ENCODE measurements at regions not wholly inside any gene's neighbourhood (a gene's known extent, or its start where the extent isn't known, plus 50 kb on each side); places are given as distances from the start of the nearest gene placed in this dataset.

DNA sequence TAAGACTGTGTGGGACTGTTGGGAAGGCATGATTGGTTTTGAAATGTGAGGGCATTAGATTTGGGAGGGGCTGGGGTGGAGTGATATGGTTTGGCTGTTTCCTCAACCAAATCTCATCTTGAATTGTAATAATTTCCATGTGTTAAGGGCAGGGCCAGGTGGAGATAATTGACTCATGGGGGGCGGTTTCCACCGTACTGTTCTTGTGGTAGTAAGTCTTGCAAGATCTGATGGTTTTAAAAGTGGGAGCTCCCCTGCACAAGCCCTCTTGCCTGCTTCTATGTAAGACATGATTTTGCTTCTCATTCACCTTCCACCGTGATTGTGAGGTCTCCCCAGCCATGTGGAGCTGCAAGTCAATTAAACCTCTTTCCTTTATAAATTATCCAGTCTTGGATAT lies 76.6 kb upstream of the PPFIA2 start:
- H4K20me1 ChIP-seq (ENCODE audit: control insufficient read depth, insufficient read depth, low read length, poor library complexity, severe bottlenecking) = no peaks in the 10 kb centered on the region
- peaks cover 0 to 3% (median 0%) of the 10 kb centered on the region in 3 donors for H3K9me3 ChIP-seq (ENCODE audit: control extremely low read depth in 1 of 3, control insufficient read depth in 2 of 3, insufficient read depth in 1 of 3, low read length in 2 of 3)
- DNase-seq (no peak), ATAC-seq (ENCODE audit: low read depth) (no peak)
- H3K9ac ChIP-seq (ENCODE audit: low read length) = no peak overlapping the region
- H2AFZ ChIP-seq (ENCODE audit: insufficient read depth, low read depth, low read length, poor library complexity, severe bottlenecking) = no peak overlapping the region
- Mint-ChIP-seq H3K27ac (no peak overlapping the region), H3K4me1 (no peaks in the 10 kb centered on the region), H3K9me3 (ENCODE audit: insufficient read depth) (peaks cover 3% of the 10 kb centered on the region), H3K4me3 (no peak overlapping the region), H3K27me3 (no peaks in the 10 kb centered on the region)
- H3K4me2 ChIP-seq (replicated peaks; ENCODE audit: low read depth, low read length, poor library complexity, severe bottlenecking) = no peak overlapping the region
- CTCF ChIA-PET = no interaction called here
- no peaks in the 10 kb centered on the region for H3K36me3 ChIP-seq (replicated peaks in 1 of 2; ENCODE audit: control extremely low read depth in 1 of 2, control insufficient read depth in 1 of 2, extremely low read depth in 1 of 2, insufficient read depth in 2 of 2, low read length in 1 of 2)
- no peak overlapping the region for H3K4me3 ChIP-seq (ENCODE audit: control extremely low read depth in 1 of 5, extremely low read depth in 1 of 5, insufficient read depth in 1 of 5, low read depth in 2 of 5, low read length in 4 of 5)
- no peak overlapping the region for H3K27ac ChIP-seq (ENCODE audit: low read length in 2 of 2)
- H3K4me1 ChIP-seq (ENCODE audit: control insufficient read depth in 2 of 2, insufficient read depth in 2 of 2, low read length in 2 of 2) = no peaks in the 10 kb centered on the region
- intact Hi-C loops (cut with micrococcal nuclease) = no loop called here
- 100% methylated on average over 2 of the region's 3 CpGs for WGBS (ENCODE audit: insufficient coverage)
- POLR2A ChIA-PET = no interaction called here
- H3K79me2 ChIP-seq (ENCODE audit: control insufficient read depth, insufficient read depth, low read length) = no peaks in the 10 kb centered on the region
- TF ChIP-seq EZH2 (IDR thresholded peaks at IDR 0.05; ENCODE audit: borderline replicate concordance, insufficient read depth, low read depth, low read length, poor library complexity, severe bottlenecking) = no peak
- TF ChIP-seq, protein P1, sequence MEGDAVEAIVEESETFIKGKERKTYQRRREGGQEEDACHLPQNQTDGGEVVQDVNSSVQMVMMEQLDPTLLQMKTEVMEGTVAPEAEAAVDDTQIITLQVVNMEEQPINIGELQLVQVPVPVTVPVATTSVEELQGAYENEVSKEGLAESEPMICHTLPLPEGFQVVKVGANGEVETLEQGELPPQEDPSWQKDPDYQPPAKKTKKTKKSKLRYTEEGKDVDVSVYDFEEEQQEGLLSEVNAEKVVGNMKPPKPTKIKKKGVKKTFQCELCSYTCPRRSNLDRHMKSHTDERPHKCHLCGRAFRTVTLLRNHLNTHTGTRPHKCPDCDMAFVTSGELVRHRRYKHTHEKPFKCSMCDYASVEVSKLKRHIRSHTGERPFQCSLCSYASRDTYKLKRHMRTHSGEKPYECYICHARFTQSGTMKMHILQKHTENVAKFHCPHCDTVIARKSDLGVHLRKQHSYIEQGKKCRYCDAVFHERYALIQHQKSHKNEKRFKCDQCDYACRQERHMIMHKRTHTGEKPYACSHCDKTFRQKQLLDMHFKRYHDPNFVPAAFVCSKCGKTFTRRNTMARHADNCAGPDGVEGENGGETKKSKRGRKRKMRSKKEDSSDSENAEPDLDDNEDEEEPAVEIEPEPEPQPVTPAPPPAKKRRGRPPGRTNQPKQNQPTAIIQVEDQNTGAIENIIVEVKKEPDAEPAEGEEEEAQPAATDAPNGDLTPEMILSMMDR (IDR thresholded peaks at IDR 0.05) = no peak
- H3K27me3 ChIP-seq (replicated peaks in 1 of 4; ENCODE audit: control extremely low read depth in 1 of 4, control insufficient read depth in 3 of 4, insufficient read depth in 4 of 4, low read length in 3 of 4) = no peaks in the 10 kb centered on the region

DNA sequence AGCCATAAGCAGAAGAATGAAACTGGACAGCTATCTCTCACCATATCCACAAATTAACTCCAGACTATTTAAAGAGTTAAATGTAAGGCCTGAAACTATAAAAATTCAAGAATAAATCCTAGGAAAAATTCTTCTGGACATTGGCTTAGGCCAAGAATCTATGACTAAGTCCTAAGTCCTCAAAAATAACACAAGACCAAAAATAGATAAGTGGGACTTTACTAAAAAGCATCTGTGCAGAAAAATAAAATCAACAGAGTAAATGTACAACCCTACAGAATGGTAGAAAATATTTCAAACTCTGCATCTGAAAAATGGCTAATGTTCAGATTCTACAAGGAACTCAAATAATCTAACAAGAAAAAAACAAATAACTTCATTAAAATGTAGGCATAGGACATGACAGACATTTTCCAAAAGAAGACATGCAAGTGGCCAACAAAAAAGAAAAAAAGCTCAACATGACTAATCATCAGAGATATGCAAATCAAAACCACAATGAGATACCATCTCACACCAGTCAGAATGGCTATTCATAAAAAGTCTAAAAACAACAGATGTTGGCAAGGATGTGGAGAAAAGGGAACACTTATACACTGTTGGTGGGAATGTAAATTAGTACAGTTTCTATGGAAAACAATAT lies 61.0 kb upstream of the PPFIA2 start:
- Histone ChIP-seq H3K9ac (ENCODE audit: low read length) (no peak overlapping the region), H3K9me3 (ENCODE audit: control extremely low read depth in 1 of 3, control insufficient read depth in 2 of 3, insufficient read depth in 1 of 3, low read length in 2 of 3) (no peaks in the 10 kb centered on the region), H3K36me3 (replicated peaks in 1 of 2; ENCODE audit: control extremely low read depth in 1 of 2, control insufficient read depth in 1 of 2, extremely low read depth in 1 of 2, insufficient read depth in 2 of 2, low read length in 1 of 2) (no peaks in the 10 kb centered on the region), H3K27me3 (replicated peaks in 1 of 4; ENCODE audit: control extremely low read depth in 1 of 4, control insufficient read depth in 3 of 4, insufficient read depth in 4 of 4, low read length in 3 of 4) (no peaks in the 10 kb centered on the region), H3K4me2 (replicated peaks; ENCODE audit: low read depth, low read length, poor library complexity, severe bottlenecking) (no peak overlapping the region), H3K79me2 (ENCODE audit: control insufficient read depth, insufficient read depth, low read length) (no peaks in the 10 kb centered on the region), H3K27ac (ENCODE audit: low read length in 2 of 2) (no peak overlapping the region), H3K4me3 (ENCODE audit: control extremely low read depth in 1 of 5, extremely low read depth in 1 of 5, insufficient read depth in 1 of 5, low read depth in 2 of 5, low read length in 4 of 5) (no peak overlapping the region), H4K20me1 (ENCODE audit: control insufficient read depth, insufficient read depth, low read length, poor library complexity, severe bottlenecking) (no peaks in the 10 kb centered on the region), H3K4me1 (ENCODE audit: control insufficient read depth in 2 of 2, insufficient read depth in 2 of 2, low read length in 2 of 2) (no peaks in the 10 kb centered on the region), H2AFZ (ENCODE audit: insufficient read depth, low read depth, low read length, poor library complexity, severe bottlenecking) (no peak overlapping the region)
- POLR2A ChIA-PET = no interaction called here
- no peak for TF ChIP-seq EZH2 (IDR thresholded peaks at IDR 0.05; ENCODE audit: borderline replicate concordance, insufficient read depth, low read depth, low read length, poor library complexity, severe bottlenecking)
- TF ChIP-seq, protein P1 (IDR thresholded peaks at IDR 0.05) = no peak
- Mint-ChIP-seq H3K4me3 (no peak overlapping the region), H3K9me3 (ENCODE audit: insufficient read depth) (peaks cover 8% of the 10 kb centered on the region), H3K4me1 (no peaks in the 10 kb centered on the region), H3K27me3 (no peaks in the 10 kb centered on the region), H3K27ac (no peak overlapping the region)
- DNase-seq (no peak), ATAC-seq (ENCODE audit: low read depth) (no peak)
- CTCF ChIA-PET = no interaction called here
- intact Hi-C loops (cut with micrococcal nuclease) = no loop called here
